Colonic mucosa (tissue), 4 donors: ENCODE measurements at regions not wholly inside any gene's neighbourhood (a gene's known extent, or its start where the extent isn't known, plus 50 kb on each side); places are given as distances from the start of the nearest gene placed in this dataset.

Experiments
- DNase-seq: peaks from one replicate; pipeline ENCODE4 v3.0.0-alpha.2; 2020
- H3K27ac ChIP-seq: fragments of 200-600 bp; one replicate; pipeline ENCODE4 v1.8.0; 2021
- H3K27me3 ChIP-seq: fragments of 200-600 bp; one replicate; pipeline ENCODE4 v1.8.0; 2021
- H3K36me3 ChIP-seq: fragments of 200-600 bp; one replicate; pipeline ENCODE4 v1.8.0; 2021
- H3K4me1 ChIP-seq: fragments of 200-600 bp; one replicate; pipeline ENCODE4 v1.8.0; 2021; ENCODE audit warnings: mild to moderate bottlenecking
- H3K4me3 ChIP-seq: fragments of 200-600 bp; one replicate; pipeline ENCODE4 v1.8.0; 2021
- H3K9ac ChIP-seq, 2 donors: one replicate each; pipeline ENCODE4 v1.7.0; 2013; ENCODE audit warnings: control low read depth in 2 of 2, low read depth in 2 of 2, low read length in 2 of 2
- H3K9me3 ChIP-seq: fragments of 200-600 bp; one replicate; pipeline ENCODE4 v1.8.0; 2021
- intact Hi-C: fragments of 100-400 bp; cut with DNase I; formaldehyde crosslinking; loops from one replicate; pipeline ENCODE4 v1.14.1; 2022
- TF ChIP-seq, protein P1 (sequence below): fragments of 200-600 bp; IDR thresholded peaks from one replicate; pipeline ENCODE4 v1.8.0; 2022; ENCODE audit warnings: antibody characterized with exemption, mild to moderate bottlenecking
- donor health status: healthy.
- donor health status: DM: no; HTN: no; CAD: no.
- donor health status: DM: no; HTN: no; CAD: no.

DNA sequence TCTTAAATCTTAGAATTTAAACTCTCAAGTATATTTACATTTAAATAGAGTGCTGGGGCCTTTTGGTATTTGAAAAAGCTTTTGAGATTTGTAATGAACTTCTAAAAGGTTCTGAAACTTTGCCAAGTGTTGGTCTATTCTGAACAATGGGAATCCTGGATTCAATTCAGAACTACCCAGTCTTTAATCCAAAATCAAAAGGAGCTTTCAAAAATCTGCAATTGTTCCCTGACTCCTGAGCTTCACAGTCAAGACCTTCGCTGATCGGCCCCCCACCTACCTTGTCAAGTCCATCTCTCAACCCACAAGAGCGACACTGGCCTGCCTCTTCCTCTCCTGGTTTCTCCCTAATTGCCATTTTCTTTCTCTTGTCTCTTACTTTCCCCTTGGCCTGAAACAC is 666.1 kb upstream of the BOD1L1 start:
- intact Hi-C loops = no loop called here
- Histone ChIP-seq H3K36me3 (no peaks in the 10 kb centered on the region), H3K4me1 (no peaks in the 10 kb centered on the region), H3K9me3 (no peaks in the 10 kb centered on the region), H3K9ac (no peak overlapping the region), H3K27ac (no peak overlapping the region), H3K27me3 (no peaks in the 10 kb centered on the region), H3K4me3 (no peak overlapping the region)
- no peak for DNase-seq
- TF ChIP-seq, protein P1, sequence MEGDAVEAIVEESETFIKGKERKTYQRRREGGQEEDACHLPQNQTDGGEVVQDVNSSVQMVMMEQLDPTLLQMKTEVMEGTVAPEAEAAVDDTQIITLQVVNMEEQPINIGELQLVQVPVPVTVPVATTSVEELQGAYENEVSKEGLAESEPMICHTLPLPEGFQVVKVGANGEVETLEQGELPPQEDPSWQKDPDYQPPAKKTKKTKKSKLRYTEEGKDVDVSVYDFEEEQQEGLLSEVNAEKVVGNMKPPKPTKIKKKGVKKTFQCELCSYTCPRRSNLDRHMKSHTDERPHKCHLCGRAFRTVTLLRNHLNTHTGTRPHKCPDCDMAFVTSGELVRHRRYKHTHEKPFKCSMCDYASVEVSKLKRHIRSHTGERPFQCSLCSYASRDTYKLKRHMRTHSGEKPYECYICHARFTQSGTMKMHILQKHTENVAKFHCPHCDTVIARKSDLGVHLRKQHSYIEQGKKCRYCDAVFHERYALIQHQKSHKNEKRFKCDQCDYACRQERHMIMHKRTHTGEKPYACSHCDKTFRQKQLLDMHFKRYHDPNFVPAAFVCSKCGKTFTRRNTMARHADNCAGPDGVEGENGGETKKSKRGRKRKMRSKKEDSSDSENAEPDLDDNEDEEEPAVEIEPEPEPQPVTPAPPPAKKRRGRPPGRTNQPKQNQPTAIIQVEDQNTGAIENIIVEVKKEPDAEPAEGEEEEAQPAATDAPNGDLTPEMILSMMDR = no peak

DNA sequence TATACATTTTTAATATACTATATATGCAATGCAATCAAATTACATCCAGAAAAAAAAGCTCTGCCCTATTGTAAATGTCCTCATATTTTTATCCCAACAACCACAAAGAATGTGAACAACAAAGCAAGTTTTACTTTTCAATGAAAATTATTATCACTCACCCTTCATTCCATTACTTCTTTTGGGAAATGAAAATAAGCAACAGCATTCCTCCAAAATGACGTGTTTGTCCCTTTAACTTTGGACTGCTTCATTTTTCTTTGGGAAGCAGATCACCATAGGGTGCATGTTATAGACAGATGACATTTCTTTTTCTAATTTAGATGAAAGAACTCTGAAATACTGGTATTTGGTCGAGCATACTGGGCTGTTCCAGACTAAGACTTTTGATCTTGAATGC is 667.1 kb upstream of the BOD1L1 start:
- no peaks in the 10 kb centered on the region for H3K27me3 ChIP-seq
- DNase-seq = no peak
- no peak overlapping the region for H3K4me3 ChIP-seq
- no peaks in the 10 kb centered on the region for H3K4me1 ChIP-seq
- TF ChIP-seq, protein P1 = no peak
- H3K9ac ChIP-seq = no peak overlapping the region
- H3K9me3 ChIP-seq = no peaks in the 10 kb centered on the region
- H3K36me3 ChIP-seq = no peaks in the 10 kb centered on the region
- intact Hi-C loops = no loop called here
- H3K27ac ChIP-seq = no peak overlapping the region

DNA sequence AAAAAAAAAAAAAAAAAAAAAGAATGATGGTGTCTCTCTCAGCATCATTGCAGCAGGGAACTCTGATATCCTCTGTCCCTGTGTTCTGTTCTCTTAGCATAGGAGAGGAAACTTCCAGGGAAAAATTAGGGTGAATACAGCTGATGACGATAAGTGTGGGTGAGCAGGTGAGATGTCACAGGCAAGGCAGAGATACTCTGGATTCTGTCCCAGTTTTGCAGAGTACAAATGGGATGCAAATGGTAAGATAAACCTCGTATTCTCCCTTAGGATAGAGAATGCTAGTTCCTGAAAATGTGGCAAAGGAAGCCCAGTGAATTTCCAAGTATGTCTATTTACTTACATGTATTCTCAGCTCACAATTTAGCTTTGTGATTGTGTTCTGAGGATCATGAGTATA is 671.6 kb upstream of the BOD1L1 start:
- H3K4me1 ChIP-seq = no peaks in the 10 kb centered on the region
- H3K4me3 ChIP-seq = no peak overlapping the region
- no peak for DNase-seq
- no peaks in the 10 kb centered on the region for H3K27me3 ChIP-seq
- H3K27ac ChIP-seq = no peak overlapping the region
- H3K9me3 ChIP-seq = no peaks in the 10 kb centered on the region
- H3K9ac ChIP-seq = no peak overlapping the region
- no peaks in the 10 kb centered on the region for H3K36me3 ChIP-seq
- TF ChIP-seq, protein P1 = no peak
- intact Hi-C loops = no loop called here

DNA sequence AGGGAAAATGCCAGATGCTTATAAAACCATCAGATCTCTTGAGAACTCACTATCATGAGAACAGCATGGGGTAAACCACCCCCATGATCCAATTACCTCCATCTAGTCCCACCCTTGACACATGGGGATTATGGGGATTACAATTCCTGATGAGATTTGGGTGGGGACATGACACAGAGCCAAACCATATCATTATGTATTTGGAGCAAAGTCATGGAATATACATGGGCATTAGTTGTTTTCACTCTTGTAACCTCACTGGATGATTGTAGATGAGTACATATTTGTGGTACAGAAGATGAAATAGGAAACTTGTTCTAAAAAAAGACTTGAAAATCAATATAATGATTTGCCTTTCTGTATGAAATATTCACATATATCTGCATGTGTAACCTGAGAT is 674.5 kb upstream of the BOD1L1 start:
- Histone ChIP-seq H3K9ac (no peak overlapping the region), H3K4me1 (no peaks in the 10 kb centered on the region), H3K27me3 (no peaks in the 10 kb centered on the region), H3K4me3 (no peak overlapping the region), H3K27ac (no peak overlapping the region), H3K9me3 (no peaks in the 10 kb centered on the region), H3K36me3 (no peaks in the 10 kb centered on the region)
- intact Hi-C loops = no loop called here
- no peak for DNase-seq
- TF ChIP-seq, protein P1 = no peak

DNA sequence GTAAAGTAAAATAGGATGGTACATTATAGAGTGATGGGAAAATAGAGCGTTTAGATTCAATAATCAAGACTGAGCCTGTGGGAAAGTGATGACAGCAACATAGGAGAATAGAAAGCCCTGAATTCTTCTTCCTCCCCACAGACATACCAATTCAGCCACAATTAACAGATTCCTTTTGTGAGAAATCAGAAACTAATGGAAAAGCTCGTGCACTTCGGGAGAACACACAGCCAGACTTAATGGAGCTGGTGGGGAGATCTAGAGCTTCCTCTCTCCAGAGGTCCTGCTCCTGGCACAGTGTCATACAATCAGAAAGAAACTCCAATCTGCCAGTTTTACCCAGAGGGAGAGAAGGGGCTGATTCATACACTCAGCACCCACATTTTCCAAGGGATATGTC is 676.3 kb upstream of the BOD1L1 start:
- Histone ChIP-seq H3K9ac (no peak overlapping the region), H3K4me3 (no peak overlapping the region), H3K27me3 (no peaks in the 10 kb centered on the region), H3K4me1 (no peaks in the 10 kb centered on the region), H3K9me3 (no peaks in the 10 kb centered on the region), H3K36me3 (no peaks in the 10 kb centered on the region), H3K27ac (no peak overlapping the region)
- no peak for DNase-seq
- intact Hi-C loops = no loop called here
- TF ChIP-seq, protein P1 = no peak

DNA sequence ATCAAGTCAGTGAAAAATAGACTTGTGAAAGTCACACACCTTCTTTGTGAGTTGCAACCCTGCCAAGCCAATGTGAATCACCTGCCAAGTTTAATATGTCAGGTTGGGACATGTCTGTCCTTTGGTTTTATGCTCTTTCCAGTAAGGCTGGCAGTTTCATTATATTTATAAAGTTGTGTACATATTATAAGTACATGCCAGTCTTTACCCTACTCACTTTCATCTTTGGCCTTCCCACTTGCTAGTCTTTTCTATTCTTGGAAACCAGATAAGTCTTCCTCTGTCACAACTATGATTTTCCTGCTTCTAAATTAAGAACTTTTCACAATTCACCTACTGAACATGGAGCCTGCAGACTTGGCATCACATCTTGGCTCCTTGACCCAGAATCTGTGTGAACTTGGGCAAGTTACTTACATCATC is 680.7 kb upstream of the BOD1L1 start:
- intact Hi-C loops = no loop called here
- Histone ChIP-seq H3K27me3 (no peaks in the 10 kb centered on the region), H3K27ac (no peak overlapping the region), H3K9me3 (no peaks in the 10 kb centered on the region), H3K9ac (no peak overlapping the region), H3K4me1 (no peaks in the 10 kb centered on the region), H3K4me3 (no peak overlapping the region), H3K36me3 (no peaks in the 10 kb centered on the region)
- no peak for DNase-seq
- TF ChIP-seq, protein P1 = no peak
